Left ventricle myocardium inferior (tissue), 1 donor: ENCODE measurements at regions not wholly inside any gene's neighbourhood (a gene's known extent, or its start where the extent isn't known, plus 50 kb on each side); places are given as distances from the start of the nearest gene placed in this dataset.

ENCODE experiments used
- DNase-seq: peaks from one replicate; pipeline ENCODE4 v3.0.0-alpha.2; 2020
- H3K27ac ChIP-seq: fragments of 200-600 bp; replicated peaks from 2 replicates; pipeline ENCODE4 v1.8.0; 2021
- H3K27me3 ChIP-seq: fragments of 200-600 bp; 2 replicates; pipeline ENCODE4 v1.8.0; 2021; ENCODE audit warnings: low read depth
- H3K36me3 ChIP-seq: fragments of 200-600 bp; 2 replicates; pipeline ENCODE4 v1.8.0; 2021
- H3K4me1 ChIP-seq: fragments of 200-600 bp; 2 replicates; pipeline ENCODE4 v1.8.0; 2021
- H3K4me3 ChIP-seq: fragments of 200-600 bp; 2 replicates; pipeline ENCODE4 v1.8.0; 2021; ENCODE audit warnings: mild to moderate bottlenecking, moderate library complexity
- H3K9me3 ChIP-seq: fragments of 200-600 bp; replicated peaks from 2 replicates; pipeline ENCODE4 v1.8.0; 2021
- intact Hi-C: fragments of 100-400 bp; cut with micrococcal nuclease; formaldehyde crosslinking; loops from one replicate; pipeline ENCODE4 v1.11.0; 2022
- TF ChIP-seq, protein P1 (sequence below): fragments of 200-600 bp; IDR thresholded peaks from 2 replicates; pipeline ENCODE4 v1.8.0; 2021; ENCODE audit warnings: antibody characterized with exemption, mild to moderate bottlenecking, borderline replicate concordance
- donor health status: DM: no; HTN: yes; CAD: no; lungs with severe emphysema.

DNA sequence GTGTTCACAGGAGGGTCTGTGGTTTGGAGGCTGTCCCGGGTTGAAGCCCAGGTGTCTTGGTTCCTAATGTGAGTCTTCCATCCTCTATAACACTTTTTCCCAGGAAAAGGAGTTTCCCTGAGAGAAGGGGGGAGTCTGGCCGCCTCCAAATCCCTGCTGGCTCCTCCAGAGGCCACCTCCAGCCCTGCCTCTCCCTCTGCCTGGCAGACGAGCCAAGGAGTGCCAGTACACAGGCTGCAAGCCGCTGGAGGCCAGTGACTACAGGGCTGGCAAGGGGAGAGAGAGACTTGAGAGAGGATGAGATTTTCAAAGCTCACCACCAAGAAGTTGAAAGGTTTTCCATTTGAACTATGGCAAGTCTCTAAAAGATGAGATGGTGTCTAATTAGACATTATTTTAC is 154.2 kb upstream of the ID2 start:
- H3K4me1 ChIP-seq, result peaks cover 13% of the 10 kb centered on the region
- DNase-seq, result no peak
- intact Hi-C loops, result no loop called here
- H3K27ac ChIP-seq, result no peak overlapping the region
- H3K9me3 ChIP-seq, result peaks cover 16% of the 10 kb centered on the region
- H3K36me3 ChIP-seq, result no peaks in the 10 kb centered on the region
- no peaks in the 10 kb centered on the region for H3K27me3 ChIP-seq
- no peak overlapping the region for H3K4me3 ChIP-seq
- TF ChIP-seq, protein P1, sequence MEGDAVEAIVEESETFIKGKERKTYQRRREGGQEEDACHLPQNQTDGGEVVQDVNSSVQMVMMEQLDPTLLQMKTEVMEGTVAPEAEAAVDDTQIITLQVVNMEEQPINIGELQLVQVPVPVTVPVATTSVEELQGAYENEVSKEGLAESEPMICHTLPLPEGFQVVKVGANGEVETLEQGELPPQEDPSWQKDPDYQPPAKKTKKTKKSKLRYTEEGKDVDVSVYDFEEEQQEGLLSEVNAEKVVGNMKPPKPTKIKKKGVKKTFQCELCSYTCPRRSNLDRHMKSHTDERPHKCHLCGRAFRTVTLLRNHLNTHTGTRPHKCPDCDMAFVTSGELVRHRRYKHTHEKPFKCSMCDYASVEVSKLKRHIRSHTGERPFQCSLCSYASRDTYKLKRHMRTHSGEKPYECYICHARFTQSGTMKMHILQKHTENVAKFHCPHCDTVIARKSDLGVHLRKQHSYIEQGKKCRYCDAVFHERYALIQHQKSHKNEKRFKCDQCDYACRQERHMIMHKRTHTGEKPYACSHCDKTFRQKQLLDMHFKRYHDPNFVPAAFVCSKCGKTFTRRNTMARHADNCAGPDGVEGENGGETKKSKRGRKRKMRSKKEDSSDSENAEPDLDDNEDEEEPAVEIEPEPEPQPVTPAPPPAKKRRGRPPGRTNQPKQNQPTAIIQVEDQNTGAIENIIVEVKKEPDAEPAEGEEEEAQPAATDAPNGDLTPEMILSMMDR, result no peak

DNA sequence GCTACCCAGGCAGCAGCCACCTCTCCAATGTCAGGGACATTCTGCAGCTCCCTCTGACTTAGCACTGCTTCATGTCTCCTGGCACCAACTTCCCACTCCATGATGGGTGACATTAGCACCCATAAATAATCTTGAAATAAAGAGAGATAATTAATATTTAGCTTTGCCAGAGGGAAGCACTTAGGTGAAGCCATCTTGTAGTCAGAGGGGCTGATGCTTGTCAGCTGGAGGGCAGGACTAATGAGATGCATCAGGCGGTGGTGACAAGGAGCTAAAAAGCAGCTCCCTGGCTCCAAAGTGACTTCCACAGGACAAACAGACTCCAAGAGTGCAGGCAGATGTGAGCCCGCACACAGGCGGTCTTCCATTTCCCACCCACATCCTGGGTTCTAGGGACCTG is 153.0 kb upstream of the ID2 start:
- H3K9me3 ChIP-seq, result peaks cover 16% of the 10 kb centered on the region
- peaks cover 13% of the 10 kb centered on the region for H3K4me1 ChIP-seq
- no peaks in the 10 kb centered on the region for H3K36me3 ChIP-seq
- intact Hi-C loops, result no loop called here
- H3K27ac ChIP-seq, result no peak overlapping the region
- H3K27me3 ChIP-seq, result no peaks in the 10 kb centered on the region
- no peak for DNase-seq
- H3K4me3 ChIP-seq, result no peak overlapping the region
- TF ChIP-seq, protein P1, result no peak

DNA sequence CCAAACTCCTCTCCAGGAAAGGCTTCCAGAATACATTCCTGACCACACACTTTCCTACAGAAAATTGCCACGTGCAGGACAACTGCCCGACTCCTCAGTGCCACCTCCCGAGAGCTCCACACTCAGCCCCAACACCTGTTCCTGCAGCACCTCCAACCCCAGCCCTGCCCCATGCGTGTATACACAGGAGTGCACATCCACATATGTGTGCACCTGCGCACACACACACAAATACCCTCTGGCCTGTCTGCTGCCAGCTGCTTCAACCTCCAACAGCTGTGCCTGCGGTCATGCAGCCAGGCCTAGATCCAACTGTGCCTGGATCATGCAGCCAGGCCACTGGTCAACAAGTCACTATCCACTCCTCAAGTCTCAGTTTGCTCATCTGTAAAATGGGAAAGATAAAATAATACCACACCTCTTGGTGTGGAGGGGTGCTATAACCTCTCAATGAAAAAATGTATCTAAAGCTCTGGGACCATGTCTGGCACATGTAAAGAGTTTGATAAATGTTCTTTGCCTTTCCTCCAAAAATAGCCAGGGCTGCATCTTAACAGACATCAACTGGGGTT is 152.1 kb upstream of the ID2 start:
- H3K27ac ChIP-seq, result no peak overlapping the region
- peaks cover 16% of the 10 kb centered on the region for H3K4me1 ChIP-seq
- no peak overlapping the region for H3K4me3 ChIP-seq
- TF ChIP-seq, protein P1, result no peak
- H3K36me3 ChIP-seq, result no peaks in the 10 kb centered on the region
- no peak for DNase-seq
- H3K27me3 ChIP-seq, result no peaks in the 10 kb centered on the region
- intact Hi-C loops, result no loop called here
- peaks cover 16% of the 10 kb centered on the region for H3K9me3 ChIP-seq

DNA sequence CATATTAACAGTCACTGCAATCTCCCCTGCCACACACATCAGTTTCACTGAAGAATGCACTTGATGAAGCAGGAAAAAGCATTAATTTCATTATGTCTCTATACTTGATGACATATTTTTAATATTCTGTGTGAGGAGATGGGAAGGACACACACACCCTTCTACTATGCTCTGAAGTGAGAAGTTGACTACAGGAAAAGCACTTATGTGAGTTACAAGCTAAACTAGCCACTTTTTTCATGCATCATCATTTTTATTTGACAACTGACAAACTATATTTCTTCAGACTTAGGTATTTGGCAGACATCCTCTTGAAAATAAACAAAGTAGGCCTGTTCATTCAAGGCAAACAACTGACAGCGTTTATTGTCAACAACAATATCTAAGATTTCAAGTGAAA is 150.4 kb upstream of the ID2 start:
- no peak for DNase-seq
- intact Hi-C loops, result no loop called here

DNA sequence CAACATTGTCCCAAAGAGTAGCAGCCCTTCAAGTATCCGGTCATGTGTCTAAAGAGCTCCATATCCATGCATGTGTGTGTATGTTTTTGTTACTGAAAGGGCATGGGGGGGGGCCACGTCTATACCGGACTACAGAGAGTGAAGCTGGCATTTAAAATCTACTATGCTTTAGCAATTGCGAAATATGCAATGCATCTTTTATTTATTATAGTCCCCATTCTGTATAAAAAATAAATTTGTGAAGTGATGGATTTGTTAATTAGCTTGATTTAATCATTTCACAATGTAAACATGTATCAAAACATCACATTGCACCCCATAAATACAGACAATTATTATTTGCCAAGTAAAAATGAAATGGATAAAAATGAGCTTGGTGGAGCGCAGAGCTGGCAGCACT is 149.4 kb upstream of the ID2 start:
- no peak overlapping the region for H3K27ac ChIP-seq
- intact Hi-C loops, result no loop called here
- TF ChIP-seq, protein P1, result no peak
- H3K36me3 ChIP-seq, result no peaks in the 10 kb centered on the region
- H3K27me3 ChIP-seq, result no peaks in the 10 kb centered on the region
- no peak for DNase-seq
- no peak overlapping the region for H3K4me3 ChIP-seq
- H3K4me1 ChIP-seq, result peaks cover 30% of the 10 kb centered on the region
- H3K9me3 ChIP-seq, result peaks cover 16% of the 10 kb centered on the region

More for the DNA sequence above, 150.4 kb upstream of the ID2 start:
- Histone ChIP-seq H3K4me3 (no peak overlapping the region), H3K4me1 (peaks cover 21% of the 10 kb centered on the region), H3K27ac (no peak overlapping the region), H3K27me3 (no peaks in the 10 kb centered on the region), H3K9me3 (peaks cover 16% of the 10 kb centered on the region), H3K36me3 (no peaks in the 10 kb centered on the region)
- TF ChIP-seq, protein P1, result no peak

DNA sequence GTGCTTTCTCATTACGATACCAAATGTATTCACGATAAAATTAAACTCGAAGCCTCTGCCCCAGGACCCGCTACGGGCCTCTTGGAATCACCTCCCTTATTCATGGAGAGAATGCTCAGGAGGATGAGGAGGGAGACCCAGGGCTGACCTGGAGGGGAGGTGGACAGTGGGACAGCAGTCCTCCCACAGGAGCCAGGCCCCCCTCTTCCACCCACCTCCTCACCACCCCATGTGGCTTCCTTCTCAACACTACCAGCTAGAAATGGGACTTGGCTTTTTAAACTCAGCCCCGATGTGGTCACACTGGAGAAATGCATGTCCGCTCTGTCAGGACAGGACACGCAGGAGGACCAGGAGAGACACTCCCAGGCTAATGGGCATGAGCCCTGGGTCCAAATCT is 147.9 kb upstream of the ID2 start:
- Histone ChIP-seq H3K9me3 (peaks cover 16% of the 10 kb centered on the region), H3K27ac (peak overlapping the region; percentile 75), H3K27me3 (no peaks in the 10 kb centered on the region), H3K4me3 (no peak overlapping the region), H3K4me1 (peaks cover 31% of the 10 kb centered on the region), H3K36me3 (no peaks in the 10 kb centered on the region)
- intact Hi-C loops, result no loop called here
- TF ChIP-seq, protein P1, result no peak
- no peak for DNase-seq
